Nephron (organoid): ENCODE measurements at regions not wholly inside any gene's neighbourhood (a gene's known extent, or its start where the extent isn't known, plus 50 kb on each side); places are given as distances from the start of the nearest gene placed in this dataset.
"Not testable (repeated sequence)": the region's sequence is repeated elsewhere in the genome, so short reads cannot be mapped to it uniquely, and the experiment has no call there.

ENCODE experiments used
- H3K27ac Mint-ChIP-seq, 3 experiments: 2 replicates each; pipeline ENCODE4 v1.8.0; 2020; ENCODE audit warnings: mixed read lengths in 3 of 3, mild to moderate bottlenecking in 2 of 3, moderate library complexity in 1 of 3
- H3K27me3 Mint-ChIP-seq: 2 replicates; pipeline ENCODE4 v1.8.0; 2021; ENCODE audit warnings: low read depth, mild to moderate bottlenecking, moderate library complexity, mixed read lengths
- H3K36me3 Mint-ChIP-seq: 2 replicates; pipeline ENCODE4 v1.8.0; 2020; ENCODE audit warnings: low read depth, mixed read lengths
- H3K4me1 Mint-ChIP-seq: 2 replicates; pipeline ENCODE4 v1.8.0; 2020; ENCODE audit warnings: mixed read lengths
- H3K4me3 Mint-ChIP-seq, 3 experiments: 2 replicates each; pipeline ENCODE4 v1.8.0; 2020; ENCODE audit warnings: mild to moderate bottlenecking in 3 of 3, mixed read lengths in 3 of 3, moderate library complexity in 2 of 3
- H3K9me3 Mint-ChIP-seq: 2 replicates; pipeline ENCODE4 v1.8.0; 2020; ENCODE audit warnings: mixed read lengths
- TF ChIP-seq, protein P1 (sequence below), 3 experiments: fragments of 200-600 bp; sonication (generic); IDR thresholded peaks; one replicate each; pipeline ENCODE4 v1.5.0; 2021; ENCODE audit warnings: antibody characterized with exemption in 3 of 3; ENCODE audit not compliant: unreplicated experiment in 3 of 3

DNA sequence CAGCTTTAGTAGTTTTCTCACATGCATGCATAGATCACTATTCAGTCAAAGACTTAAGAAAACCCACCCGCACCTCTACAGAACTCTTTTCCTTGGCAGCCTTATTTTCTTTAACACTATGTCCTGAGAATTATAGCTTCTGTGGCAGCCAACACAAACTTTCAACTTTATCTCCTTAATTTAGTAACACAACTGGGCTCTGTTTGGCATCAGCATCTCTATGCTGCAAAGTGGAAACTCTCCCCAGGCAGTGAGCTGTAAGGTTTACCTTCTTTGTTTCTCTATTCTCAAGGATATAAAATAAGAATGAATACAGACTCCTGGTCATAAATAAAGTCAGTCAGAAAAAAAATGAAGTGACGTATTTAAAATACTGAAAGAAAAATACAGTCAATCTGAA is 115.2 kb upstream of the PPP1R9A start:
- peaks cover 16% of the 10 kb centered on the region for H3K9me3 Mint-ChIP-seq
- TF ChIP-seq, protein P1, sequence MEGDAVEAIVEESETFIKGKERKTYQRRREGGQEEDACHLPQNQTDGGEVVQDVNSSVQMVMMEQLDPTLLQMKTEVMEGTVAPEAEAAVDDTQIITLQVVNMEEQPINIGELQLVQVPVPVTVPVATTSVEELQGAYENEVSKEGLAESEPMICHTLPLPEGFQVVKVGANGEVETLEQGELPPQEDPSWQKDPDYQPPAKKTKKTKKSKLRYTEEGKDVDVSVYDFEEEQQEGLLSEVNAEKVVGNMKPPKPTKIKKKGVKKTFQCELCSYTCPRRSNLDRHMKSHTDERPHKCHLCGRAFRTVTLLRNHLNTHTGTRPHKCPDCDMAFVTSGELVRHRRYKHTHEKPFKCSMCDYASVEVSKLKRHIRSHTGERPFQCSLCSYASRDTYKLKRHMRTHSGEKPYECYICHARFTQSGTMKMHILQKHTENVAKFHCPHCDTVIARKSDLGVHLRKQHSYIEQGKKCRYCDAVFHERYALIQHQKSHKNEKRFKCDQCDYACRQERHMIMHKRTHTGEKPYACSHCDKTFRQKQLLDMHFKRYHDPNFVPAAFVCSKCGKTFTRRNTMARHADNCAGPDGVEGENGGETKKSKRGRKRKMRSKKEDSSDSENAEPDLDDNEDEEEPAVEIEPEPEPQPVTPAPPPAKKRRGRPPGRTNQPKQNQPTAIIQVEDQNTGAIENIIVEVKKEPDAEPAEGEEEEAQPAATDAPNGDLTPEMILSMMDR (IDR thresholded peaks at IDR 0.05; ENCODE audit: unreplicated experiment in 3 of 3) = no peak
- H3K4me1 Mint-ChIP-seq = no peaks in the 10 kb centered on the region
- no peaks in the 10 kb centered on the region for H3K27me3 Mint-ChIP-seq
- H3K4me3 Mint-ChIP-seq = no peak overlapping the region
- H3K36me3 Mint-ChIP-seq = no peaks in the 10 kb centered on the region
- no peak overlapping the region for H3K27ac Mint-ChIP-seq

DNA sequence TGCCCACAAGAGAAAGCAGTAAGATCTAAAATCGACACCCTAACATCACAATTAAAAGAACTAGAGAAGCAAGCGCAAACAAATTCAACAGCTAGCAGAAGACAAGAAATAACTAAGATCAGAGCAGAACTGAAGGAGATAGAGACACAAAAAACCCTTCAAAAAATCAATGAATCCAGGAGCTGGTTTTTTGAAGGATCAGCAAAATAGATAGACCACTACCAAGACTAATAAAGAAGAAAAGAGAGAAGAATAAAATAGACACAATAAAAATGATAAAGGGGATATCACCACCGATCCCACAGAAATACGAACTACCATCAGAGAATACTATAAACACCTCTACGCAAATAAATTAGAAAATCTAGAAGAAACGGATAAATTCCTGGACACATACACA is 110.0 kb upstream of the PPP1R9A start:
- H3K4me1 Mint-ChIP-seq, H3K36me3 Mint-ChIP-seq, H3K27me3 Mint-ChIP-seq, H3K9me3 Mint-ChIP-seq, H3K4me3 Mint-ChIP-seq, H3K27ac Mint-ChIP-seq: not testable (repeated sequence)

DNA sequence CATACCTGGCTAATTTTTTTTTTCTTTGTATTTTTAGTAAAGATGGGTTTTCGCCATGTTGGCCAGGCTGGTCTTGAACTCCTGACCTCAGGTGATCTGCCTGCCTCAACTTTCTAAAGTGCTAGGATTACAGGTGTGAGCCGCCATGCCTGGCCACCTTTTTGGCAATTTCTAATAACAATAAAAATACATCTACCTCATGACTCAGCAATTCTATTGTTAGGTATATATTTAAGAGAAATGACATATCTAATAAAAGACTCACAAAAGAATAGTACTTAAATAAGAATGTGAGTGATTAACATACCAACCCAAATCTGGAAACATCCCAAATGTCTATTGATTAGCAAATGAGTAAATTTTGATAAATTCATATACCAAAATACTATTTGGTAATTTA is 103.6 kb upstream of the PPP1R9A start:
- TF ChIP-seq, protein P1 (IDR thresholded peaks at IDR 0.05; ENCODE audit: unreplicated experiment in 3 of 3) = no peak
- no peak overlapping the region for H3K27ac Mint-ChIP-seq
- no peaks in the 10 kb centered on the region for H3K4me1 Mint-ChIP-seq
- H3K27me3 Mint-ChIP-seq = no peaks in the 10 kb centered on the region
- H3K36me3 Mint-ChIP-seq = no peaks in the 10 kb centered on the region
- peaks cover 7% of the 10 kb centered on the region for H3K9me3 Mint-ChIP-seq
- no peak overlapping the region for H3K4me3 Mint-ChIP-seq

DNA sequence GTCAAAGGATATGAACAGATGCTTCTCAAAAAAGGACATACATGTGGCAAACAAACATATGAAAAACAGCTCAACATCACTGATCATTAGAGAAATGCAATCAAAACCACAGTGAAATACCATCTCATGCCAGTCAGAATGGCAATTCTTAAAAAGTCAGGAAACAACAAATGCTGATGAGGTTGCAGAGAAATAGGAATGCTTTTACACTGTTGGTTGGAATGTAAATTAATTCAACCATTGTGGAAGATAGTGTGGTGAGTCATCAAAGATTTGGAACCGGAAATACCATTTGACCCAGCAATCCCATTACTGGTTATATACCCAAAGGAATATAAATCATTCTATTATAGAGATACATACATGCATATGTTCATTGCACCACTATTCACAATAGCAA is 98.7 kb upstream of the PPP1R9A start:
- H3K9me3 Mint-ChIP-seq, H3K36me3 Mint-ChIP-seq, H3K27ac Mint-ChIP-seq, H3K4me1 Mint-ChIP-seq, H3K27me3 Mint-ChIP-seq, H3K4me3 Mint-ChIP-seq: not testable (repeated sequence)

DNA sequence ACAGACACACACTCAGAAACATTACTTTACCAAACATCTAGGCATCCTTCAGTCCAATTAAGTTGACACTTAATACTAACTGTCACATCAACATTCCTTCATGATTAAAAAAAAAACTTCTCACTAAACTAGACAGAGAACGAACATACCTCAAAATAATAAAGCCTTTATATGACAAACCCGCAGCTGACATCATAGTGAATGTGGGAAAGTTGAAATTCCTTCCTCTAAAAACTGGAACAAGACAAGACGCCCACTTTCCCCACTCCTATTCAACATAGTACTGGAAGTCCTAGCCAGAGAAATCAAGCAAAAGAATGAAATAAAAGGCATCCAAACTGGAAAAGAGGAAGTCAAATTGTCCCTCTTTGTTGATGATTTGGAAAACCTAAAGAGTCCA is 96.9 kb upstream of the PPP1R9A start:
- Mint-ChIP-seq H3K4me1 (no peaks in the 10 kb centered on the region), H3K36me3 (no peaks in the 10 kb centered on the region), H3K4me3 (no peak overlapping the region), H3K27me3 (no peaks in the 10 kb centered on the region), H3K9me3 (peaks cover 4% of the 10 kb centered on the region), H3K27ac (no peak overlapping the region)
- TF ChIP-seq, protein P1 (IDR thresholded peaks at IDR 0.05; ENCODE audit: unreplicated experiment in 3 of 3) = no peak

DNA sequence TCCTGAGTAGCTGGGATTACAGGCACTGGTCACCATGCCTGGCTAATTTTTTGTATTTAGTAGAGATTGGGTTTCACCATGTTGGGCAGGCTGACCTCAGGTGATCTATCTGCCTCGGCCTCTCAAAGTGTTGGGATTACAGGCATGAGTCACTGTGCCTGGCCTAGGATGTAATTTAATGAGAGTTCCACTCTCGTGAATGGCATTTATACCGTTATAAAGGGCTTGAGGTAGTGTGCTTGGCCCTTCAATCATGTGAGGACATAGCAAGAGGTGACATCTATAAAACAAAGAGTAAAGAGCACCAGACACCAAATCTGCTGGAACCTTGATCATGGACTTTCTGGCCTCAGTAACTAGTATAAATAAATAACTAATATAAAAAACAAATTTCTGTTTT is 93.5 kb upstream of the PPP1R9A start:
- Mint-ChIP-seq H3K27ac (no peak overlapping the region), H3K4me3 (no peak overlapping the region), H3K36me3 (peaks cover 15% of the 10 kb centered on the region), H3K9me3 (peaks cover 27% of the 10 kb centered on the region), H3K4me1 (no peaks in the 10 kb centered on the region), H3K27me3 (no peaks in the 10 kb centered on the region)
- TF ChIP-seq, protein P1 (IDR thresholded peaks at IDR 0.05; ENCODE audit: unreplicated experiment in 3 of 3) = no peak

DNA sequence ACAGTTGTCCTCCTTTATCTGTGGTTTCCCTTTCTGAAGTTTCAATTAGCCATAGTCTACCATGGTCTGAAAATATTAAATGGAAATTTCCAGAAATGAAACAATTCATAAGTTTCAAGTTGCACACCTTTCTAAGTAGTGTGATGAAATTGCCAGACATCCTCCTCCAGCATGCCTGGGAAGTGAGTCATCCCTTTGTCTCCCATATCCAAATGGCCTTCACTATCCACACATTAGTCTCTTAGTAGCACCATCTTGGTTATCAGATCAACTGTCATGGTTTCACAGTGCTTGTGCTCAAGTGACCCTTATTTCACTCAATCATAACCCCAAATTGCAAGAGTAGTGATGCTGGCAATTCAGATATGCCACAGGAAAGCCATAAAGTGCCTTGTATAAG is 83.4 kb upstream of the PPP1R9A start:
- H3K9me3 Mint-ChIP-seq = peaks cover 33% of the 10 kb centered on the region
- H3K36me3 Mint-ChIP-seq = peaks cover 6% of the 10 kb centered on the region
- no peaks in the 10 kb centered on the region for H3K27me3 Mint-ChIP-seq
- H3K4me1 Mint-ChIP-seq = no peaks in the 10 kb centered on the region
- TF ChIP-seq, protein P1 (IDR thresholded peaks at IDR 0.05; ENCODE audit: unreplicated experiment in 3 of 3) = no peak
- no peak overlapping the region for H3K4me3 Mint-ChIP-seq
- no peak overlapping the region for H3K27ac Mint-ChIP-seq
